GM18517 (cell line): ENCODE measurements at regions not wholly inside any gene's neighbourhood (a gene's known extent, or its start where the extent isn't known, plus 50 kb on each side); places are given as distances from the start of the nearest gene placed in this dataset.

Experiments used
- ATAC-seq: cut with Tn5 transposase; IDR thresholded peaks from one replicate; pipeline ENCODE4 v1.9.1; 2021; ENCODE audit warnings: mild to moderate bottlenecking, moderate library complexity; ENCODE audit not compliant: unreplicated experiment

DNA sequence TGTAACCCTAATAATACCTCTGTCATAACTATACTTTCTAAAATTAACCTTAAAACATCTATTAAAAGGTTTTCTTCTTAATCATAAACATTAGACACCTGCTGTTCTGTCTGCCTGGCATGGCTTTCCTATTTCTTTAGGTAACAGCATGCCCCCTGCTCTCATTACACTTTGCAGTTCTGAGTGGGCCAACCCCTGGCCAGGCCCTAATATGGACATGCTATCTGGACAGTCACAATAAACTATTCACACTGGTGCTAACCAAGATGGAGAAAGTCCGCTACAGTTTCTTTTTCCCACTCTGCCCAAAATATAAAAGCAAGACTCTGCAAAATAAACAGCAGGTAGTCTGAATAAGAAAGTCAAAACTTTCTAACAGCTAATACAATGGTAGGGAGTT lies 84.0 kb downstream of the ELAPOR2 start:
- no peak for ATAC-seq

DNA sequence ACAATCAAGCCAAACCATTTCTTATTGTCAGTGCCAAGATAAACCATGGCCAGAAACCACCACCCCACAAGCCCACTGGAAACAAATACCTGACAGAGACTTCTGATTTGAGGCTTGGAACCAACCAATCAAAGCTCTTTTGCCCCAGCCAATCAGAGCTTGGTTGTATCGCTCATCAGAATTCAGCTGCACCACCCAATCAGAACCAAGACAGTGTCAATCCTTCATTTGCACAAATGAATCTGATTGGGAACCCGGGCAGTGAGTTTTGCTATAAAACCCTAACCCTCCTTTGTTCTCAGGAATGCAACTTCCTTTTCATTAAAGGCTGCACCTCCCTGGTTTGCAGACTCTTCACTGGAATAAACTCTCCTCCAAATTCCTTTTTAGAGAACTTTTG lies 87.4 kb downstream of the ELAPOR2 start:
- no peak for ATAC-seq

DNA sequence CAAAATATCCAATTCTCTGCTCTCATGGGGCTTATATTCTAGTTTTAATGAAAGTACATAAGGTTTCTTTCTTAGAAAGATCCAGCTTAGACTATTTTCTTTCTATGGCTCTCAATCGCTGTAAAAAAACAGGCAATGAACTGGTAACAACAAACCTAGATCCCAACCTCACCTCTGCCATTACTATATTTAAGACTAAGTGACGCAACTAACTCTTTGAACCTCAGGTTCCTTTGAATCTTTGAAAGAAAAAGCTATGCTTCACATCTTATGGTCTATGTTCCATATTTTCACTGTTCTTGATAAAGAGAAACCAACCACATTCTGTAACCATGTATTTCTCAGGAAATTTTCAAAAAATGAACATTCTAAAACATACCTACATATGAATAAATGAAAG lies 88.5 kb downstream of the ELAPOR2 start:
- ATAC-seq = no peak

DNA sequence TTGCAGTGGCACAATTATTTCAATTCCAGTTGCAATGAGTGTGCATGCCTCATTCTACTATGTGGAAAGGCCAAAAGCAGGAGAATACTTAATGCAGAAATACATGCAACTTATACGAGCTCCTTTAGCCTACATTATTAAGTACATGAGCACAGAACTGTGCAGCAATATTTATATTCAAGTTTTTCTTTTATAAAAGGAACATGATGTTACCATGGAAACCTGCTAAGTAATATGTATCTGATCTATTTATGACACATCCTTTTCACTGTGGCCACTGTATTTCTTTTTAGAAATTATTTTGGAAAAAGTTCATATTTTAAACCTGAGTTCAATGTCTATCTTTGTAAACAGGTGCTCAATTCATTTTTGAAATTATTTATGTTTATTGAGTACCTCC lies 88.9 kb downstream of the ELAPOR2 start:
- no peak for ATAC-seq

DNA sequence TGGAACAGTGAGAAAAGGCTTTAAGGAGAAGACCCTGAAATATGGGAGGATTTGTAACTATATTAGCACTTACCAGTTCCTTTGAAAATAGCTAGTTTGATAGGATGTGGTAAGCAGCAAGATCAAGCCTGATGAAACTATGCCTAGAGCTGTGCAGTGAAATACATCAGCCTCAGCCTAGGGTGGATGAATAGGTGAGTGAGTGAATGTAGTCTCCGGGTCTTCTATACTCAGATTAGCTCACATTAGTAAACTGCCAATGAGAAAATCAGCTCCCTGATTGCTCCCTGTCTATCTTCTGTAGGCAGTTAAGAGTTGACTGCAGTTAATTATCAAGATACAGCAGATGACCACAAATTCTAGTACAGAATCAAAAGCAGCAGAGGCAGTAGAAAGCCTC lies 89.6 kb downstream of the ELAPOR2 start:
- ATAC-seq = no peak

DNA sequence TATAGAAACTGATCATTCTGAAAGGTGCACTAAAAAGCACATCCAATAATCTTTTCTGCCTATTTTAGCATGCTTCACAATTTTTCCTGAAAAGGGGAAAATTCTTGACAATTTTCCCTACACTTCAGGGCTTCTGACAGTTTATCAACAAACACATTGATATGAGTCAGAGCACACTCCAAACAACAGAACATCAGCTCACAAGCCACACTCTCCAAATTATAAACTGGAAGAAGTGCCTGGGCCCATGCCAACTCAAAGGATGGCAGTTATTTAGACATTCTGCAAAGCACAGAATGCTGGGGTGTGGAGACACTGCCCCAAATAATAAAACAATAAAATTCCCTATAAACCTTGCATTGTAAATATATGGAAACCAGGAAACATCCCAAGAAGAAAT lies 90.8 kb downstream of the ELAPOR2 start:
- no peak for ATAC-seq

DNA sequence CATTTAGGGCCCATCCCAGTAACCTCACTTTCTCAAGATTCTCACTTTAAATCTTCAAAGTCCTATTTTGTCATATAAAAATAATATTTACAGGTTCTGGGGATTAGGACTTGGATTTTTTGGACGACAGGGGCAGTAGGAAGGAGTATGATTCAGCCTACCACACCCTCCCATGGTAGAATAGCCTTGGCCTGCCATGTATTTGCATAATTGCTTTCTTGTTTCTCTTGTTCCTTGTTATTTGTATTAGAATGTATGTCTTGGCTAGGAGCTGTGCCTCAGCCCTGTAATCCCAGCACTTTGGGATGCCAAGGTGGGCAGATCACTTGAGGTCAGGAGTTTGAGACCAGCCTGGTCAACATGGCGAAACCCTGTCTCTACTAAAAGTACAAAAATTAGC lies 92.5 kb downstream of the ELAPOR2 start:
- ATAC-seq = peak; percentile 57

DNA sequence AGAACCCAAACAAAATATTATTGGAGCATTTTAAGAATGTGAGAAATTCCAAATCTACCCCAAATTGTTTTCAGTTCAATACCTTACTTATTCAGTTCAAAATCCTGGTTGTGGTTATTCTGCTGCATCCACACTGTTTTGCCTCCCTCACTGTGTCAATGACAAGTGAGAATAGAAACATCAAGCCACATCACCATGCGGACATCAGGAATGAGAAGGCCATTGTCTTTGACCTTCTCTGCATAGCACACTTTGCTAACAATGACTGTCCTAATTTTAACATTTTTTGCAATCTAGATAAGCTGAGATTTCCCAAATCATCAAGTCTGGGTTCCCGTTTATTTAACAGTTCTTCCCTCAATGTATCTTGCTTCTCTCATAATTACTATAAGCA lies 93.7 kb downstream of the ELAPOR2 start:
- ATAC-seq = no peak

DNA sequence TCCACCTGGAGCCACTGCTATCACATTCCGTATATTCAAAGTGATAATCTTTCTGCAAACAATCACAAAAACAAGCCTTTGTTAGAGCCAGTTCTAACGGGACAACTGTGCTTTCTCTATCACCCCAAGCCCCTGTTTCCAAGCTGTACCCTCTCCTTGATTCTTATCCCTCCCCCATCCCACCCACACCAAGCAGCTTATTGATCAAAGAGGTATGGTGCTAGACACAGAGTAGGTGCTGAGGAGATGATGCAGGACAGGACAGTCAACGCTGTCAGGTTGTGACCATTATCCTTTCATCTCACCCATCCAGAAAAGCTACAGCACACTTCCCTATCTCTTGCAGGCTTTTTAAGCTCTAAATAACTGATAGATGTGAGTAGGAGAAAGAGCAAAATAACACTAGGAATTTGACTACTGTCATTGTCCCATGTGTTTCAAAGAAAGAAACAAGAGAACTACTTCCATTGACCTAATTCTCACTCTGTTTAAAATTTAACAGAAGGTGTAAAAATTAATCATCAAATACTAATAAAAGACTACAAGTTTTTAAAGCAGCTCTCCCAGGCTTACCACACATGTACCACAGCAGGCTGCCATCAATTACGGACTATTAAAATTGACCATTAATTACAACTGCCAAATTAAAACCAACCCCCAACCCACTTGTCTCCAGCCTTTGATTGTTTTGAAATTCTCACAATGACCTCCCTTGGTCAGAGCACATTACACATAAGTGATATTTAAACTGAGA lies 94.3 kb downstream of the ELAPOR2 start:
- ATAC-seq = no peak

DNA sequence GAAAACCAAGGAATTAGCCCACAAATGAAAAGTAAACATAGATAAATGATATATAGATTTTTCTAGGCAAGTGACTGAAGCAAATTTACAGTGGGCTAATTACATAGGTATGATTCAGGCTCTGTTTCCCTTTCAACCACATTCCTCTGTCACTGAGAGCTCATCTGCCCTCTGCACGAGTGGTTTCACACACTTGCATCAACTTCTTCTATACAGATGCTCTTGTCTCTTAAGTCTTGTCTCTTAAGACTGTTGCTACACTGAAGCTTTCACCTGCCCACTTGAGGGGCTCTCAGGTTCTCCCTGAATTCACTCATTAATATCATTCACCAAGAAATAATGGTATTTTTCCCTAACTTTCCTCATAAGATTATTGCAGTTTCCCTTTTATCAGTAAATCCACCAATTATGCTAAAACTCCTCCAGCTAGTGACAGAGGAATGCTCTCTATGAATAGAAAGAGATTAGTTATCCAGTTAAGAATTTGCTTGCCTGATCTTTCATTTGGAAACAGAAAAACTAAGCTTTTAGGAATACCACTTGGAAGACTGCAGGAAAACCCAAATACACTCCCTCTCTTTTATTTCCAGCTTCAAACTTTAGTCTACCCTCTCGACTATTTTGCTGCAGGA lies 95.7 kb downstream of the ELAPOR2 start:
- ATAC-seq = peak; percentile 95

DNA sequence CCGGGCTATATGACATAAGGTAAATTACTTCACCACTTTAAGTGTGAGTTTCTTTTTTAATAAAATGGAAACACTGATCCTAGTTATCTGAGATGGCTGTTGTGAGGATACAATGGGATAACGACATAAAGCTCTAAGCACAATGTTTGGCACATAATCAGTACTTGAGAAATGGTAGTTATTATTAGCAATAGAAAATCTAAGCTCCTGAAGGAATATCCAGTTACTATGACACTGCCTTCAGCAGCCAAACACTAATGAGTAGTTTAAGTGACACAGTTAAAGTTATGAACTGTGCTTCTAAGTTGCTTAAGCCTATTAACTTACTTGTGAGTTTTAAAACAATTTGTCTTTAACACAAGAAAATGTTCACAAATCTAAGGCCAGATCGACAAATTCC lies 96.8 kb downstream of the ELAPOR2 start:
- no peak for ATAC-seq

DNA sequence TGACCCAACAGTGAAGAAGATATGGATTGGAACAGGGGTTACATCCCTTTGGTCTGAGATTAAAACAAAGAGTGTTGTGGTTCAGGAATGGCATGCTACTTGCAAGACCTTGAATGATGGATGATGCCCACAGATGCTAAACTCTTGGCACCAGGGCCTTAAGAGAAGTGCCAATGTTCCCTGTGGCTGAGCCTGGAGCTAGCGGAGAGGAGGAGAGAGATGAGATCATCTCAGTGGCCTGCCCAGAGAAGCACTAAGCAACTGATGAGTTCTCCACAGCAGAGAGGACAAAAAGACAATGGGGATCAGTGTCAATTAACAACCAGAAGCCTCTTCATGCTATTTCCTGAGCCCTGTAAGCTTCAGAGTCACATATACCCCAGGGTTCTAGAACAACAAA lies 97.8 kb downstream of the ELAPOR2 start:
- no peak for ATAC-seq

DNA sequence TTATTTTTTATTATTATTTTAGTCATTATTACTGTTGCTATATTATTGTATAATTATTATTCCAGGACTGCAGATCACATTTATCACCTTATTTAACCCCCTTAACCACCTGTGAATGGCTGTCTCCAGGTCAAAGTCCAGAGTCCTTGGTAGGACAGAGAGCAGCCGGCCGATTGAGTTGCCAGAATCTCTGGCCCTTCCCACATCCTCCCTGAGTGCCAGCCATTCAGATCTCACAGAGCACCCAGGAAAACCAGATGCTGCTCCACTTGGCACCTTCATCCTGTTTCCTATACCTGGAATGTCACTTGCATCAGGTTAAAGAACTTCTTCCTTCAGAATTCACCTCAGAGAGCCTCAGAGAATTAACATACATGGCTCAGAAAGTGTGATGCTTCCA lies 101.1 kb downstream of the ELAPOR2 start:
- no peak for ATAC-seq

DNA sequence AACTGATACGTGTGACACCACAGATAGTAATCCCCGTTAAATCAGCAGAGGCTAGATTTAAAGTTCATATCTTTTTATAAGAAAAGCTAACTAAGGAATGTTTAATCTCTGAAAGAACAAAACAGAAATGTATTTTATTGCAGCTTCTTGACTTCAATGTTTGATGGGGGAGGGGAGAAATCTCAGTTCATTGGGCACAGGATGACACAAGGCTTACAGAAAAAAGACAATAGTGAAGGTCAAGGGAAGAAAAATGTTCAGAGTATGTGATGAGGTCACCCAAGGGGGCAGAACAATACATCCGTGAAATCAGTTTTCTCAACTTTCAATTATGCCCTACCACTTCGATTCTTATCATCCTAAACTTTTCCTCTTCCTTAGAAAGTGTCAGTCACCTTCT lies 102.9 kb downstream of the ELAPOR2 start:
- no peak for ATAC-seq

DNA sequence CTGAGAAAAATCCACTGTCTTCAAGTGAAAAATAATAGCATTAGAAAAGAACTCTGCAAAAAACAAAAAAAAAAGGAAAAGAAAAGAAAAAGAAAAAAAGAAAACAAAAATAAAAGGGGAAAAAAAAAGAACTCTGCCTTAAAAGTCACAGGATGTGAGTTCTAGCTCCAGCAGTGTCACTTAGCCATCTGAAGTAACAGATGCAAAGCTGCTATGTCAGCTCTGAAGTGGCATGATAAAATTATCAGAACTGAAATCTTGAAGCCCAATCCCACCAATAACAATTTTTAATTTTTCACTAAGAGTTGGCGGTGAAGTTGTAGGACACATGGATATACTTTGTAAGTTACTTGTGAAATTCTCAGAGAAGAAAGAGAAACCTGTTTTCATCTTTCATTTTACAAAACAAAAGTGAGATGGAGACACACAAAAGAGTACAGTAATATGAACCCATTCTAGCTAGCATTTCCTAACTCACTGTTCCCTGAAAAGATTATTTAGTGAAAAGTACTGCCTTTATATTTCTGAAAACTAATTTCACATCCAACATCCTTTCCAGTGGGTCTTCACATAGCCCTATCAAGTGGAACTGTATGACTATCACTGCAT lies 103.5 kb downstream of the ELAPOR2 start:
- peak; percentile 51 for ATAC-seq

DNA sequence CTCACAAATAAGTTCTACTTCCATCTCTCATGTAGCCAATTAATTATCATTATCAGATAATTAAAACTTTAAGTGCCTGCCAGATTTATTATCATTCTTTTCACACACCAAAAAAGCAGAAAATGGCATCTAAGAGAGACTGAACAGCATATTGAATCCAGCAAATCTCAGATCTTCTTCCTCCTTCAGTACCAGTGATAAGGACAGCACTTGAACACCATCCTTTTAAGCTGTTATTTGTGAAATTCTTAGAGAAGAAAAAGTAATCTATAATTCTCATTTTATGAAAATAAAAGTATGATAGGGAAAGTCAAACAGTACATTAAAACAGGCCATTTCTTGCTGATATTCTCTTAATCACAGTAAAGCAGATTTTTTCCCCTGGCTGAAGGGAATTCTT lies 104.5 kb downstream of the ELAPOR2 start:
- no peak for ATAC-seq

DNA sequence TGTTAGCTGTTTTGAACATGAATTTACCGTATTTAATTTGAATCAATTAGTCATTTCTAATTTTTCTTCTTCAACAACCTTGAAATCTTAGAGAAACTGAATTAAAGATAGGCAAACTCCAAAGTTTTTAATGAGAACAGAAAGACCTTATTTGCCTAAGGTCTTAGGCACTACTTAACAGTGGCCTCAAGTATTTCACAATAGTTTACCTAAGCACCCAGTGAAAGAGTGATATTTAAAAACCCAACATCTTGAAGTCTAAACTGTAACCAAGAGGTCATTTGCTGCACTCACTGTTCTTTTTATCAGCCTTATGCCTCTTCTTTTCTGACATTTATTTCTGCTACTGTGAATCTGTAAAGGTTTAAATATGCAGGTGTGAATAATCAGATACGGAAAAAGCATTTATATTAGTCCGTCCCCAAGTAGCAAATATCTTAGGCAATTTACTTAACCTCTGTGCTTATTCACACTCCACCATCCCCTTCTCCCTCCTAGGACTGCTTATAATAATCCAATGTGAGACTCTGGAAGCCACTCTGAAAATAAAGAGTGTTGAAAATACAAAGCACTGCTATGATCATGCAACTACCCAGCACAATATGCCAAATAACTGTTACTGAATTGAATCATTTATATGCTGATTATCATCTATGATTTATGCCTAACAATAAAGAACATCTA lies 105.7 kb downstream of the ELAPOR2 start:
- ATAC-seq = no peak

DNA sequence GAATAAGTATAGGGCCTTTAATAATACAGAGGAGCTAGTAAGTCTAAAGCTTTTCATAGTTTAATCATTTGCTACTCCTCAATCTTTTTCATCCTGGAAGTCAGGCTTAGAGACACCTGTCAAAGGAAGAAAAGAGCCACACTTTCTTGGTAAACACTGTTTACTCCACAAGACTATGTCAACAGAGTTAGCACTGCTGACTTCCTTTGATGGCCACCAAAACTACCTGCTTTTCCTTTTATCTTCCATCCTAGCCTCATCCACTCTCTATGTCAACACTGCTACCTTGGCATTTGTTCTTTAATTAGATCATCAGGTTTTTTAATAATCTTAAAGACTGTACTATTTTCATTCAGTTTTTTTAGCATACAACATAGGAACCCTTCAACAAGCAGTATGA lies 106.2 kb downstream of the ELAPOR2 start:
- ATAC-seq = no peak

DNA sequence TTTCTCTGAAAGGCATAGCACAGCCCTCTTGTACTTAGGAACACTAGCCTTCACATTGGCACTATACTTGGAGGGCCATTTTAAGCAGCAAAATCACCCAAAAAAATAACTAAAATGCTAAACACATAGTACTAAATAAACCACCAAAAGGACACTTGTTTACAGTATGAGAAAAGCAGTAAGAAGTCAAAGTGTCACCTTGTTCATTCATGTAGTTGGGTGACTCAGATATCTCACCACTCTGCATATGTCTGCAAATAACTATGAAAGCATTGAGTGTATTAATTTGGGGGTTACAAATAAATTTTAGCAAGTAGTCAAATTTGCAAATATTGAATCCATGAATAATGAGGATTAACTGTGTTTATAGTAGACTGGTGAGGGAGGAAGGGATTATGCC lies 107.6 kb downstream of the ELAPOR2 start:
- ATAC-seq = no peak

DNA sequence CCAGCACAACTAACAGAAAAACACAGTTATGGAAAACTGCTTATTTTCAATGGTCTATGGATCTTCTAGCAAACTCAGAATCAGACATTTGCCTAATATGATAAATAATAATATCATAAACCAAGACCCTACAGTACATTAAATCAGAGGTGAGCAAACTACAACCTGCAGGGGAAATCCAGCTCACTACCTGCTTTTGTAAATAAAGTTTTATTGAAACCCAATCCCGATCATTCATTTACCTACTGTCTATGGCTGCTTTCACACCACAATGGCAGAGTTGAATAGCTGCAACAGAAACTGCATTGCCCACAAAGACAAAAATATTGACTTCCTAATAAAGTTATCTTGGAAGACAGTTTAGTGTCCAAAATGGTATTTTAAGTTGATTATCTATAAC lies 108.5 kb downstream of the ELAPOR2 start:
- no peak for ATAC-seq

DNA sequence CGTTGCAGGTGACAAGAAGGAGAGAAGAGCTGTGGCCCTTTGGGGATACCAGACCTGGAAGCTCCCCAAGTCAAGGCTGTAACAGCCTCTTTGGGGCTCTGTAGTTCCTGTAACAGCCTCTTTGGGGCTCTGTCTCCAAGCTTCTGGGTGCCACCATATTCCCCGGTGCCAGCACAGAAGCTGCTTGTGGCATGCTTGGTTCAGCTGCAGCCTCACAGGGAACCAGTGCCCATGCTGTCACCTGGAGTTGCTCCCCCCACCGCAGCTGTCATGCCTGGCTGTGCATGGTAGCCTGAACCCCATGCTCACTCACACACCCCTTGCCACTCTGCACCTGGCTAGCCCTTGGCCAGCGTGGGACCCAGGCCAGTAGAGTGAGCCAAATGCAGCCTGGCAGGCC lies 109.1 kb downstream of the ELAPOR2 start:
- no peak for ATAC-seq

DNA sequence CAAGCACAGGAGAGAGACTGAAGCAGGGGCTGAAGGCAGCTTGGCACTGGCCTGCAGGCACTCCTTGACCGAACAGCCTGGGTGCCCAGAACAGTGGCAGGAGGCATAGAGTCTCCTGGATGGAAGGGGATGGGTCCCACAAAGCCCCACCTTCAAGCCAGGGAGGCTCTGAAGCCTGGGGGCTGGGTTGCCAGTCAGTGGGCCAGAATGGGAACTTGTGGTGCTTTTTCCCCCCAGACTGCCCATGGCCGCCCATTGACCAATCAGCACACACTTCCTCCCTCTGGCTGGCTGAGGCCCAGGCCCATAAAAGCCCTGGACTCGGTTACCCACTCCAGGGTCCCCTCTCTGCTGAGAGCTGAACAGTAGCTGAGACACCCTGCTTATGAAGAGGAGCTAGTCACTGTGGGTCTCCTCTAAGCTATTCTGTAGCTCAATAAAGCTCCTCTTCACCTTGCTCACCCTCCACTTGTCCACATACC lies 109.6 kb downstream of the ELAPOR2 start:
- no peak for ATAC-seq
